Mesenchymal stem cell (in vitro differentiated cells and primary cell): ENCODE measurements at regions not wholly inside any gene's neighbourhood (a gene's known extent, or its start where the extent isn't known, plus 50 kb on each side); places are given as distances from the start of the nearest gene placed in this dataset.
A peak's percentile ranks its signal among the peaks of the same experiment; 100 is the strongest.

Experiments
- DNase-seq: peaks from one replicate; pipeline ENCODE4 v3.0.0-alpha.2; 2013
- H2AFZ ChIP-seq: one replicate; pipeline ENCODE4 v1.6.1; 2013; ENCODE audit warnings: low read depth, mild to moderate bottlenecking, control low read depth, inconsistent platforms, low read length, moderate library complexity
- H2AK5ac ChIP-seq: 2 replicates; pipeline ENCODE4 v1.6.1; 2013; ENCODE audit warnings: low read length, moderate library complexity, mild to moderate bottlenecking, inconsistent platforms; ENCODE audit not compliant: severe bottlenecking
- H2BK120ac ChIP-seq: one replicate; pipeline ENCODE4 v1.6.1; 2013; ENCODE audit warnings: low read depth, mild to moderate bottlenecking, inconsistent platforms, low read length, moderate library complexity
- H2BK12ac ChIP-seq, 2 experiments: one replicate each; pipeline ENCODE4 v1.6.1; 2013; ENCODE audit warnings: inconsistent platforms in 2 of 2, low read length in 2 of 2, mild to moderate bottlenecking in 2 of 2, moderate library complexity in 2 of 2, control low read depth in 1 of 2
- H2BK15ac ChIP-seq: one replicate; pipeline ENCODE4 v1.6.1; 2013; ENCODE audit warnings: mild to moderate bottlenecking, low read depth, inconsistent platforms; ENCODE audit not compliant: poor library complexity, severe bottlenecking
- H2BK5ac ChIP-seq: 2 replicates; pipeline ENCODE4 v1.6.1; 2013; ENCODE audit warnings: low read depth, mild to moderate bottlenecking, low read length, control low read depth, inconsistent platforms; ENCODE audit not compliant: poor library complexity, severe bottlenecking
- H3K14ac ChIP-seq, 2 experiments: one replicate each; pipeline ENCODE4 v1.6.1; 2013; ENCODE audit warnings: inconsistent platforms in 2 of 2, low read length in 2 of 2, control low read depth in 1 of 2, mild to moderate bottlenecking in 1 of 2, moderate library complexity in 1 of 2
- H3K18ac ChIP-seq, 2 experiments: one replicate each; pipeline ENCODE4 v1.6.1; 2013; ENCODE audit warnings: inconsistent platforms in 2 of 2, low read length in 2 of 2, control low read depth in 1 of 2, low read depth in 1 of 2, mild to moderate bottlenecking in 1 of 2
- H3K23ac ChIP-seq, 2 experiments: one replicate each; pipeline ENCODE4 v1.6.1; 2013; ENCODE audit warnings: inconsistent platforms in 2 of 2, low read length in 2 of 2, mild to moderate bottlenecking in 2 of 2, moderate library complexity in 2 of 2, control low read depth in 1 of 2
- H3K27ac ChIP-seq: 2 replicates; pipeline ENCODE4 v1.5.1; 2013; ENCODE audit warnings: mild to moderate bottlenecking, moderate library complexity, low read length, control low read depth, inconsistent platforms; ENCODE audit not compliant: poor library complexity, severe bottlenecking
- H3K27me3 ChIP-seq, 2 experiments: 2 replicates each; pipeline versions ENCODE4 v1.6.1 to v1.7.0; 2013; ENCODE audit warnings: low read length in 2 of 2, mild to moderate bottlenecking in 2 of 2, moderate library complexity in 2 of 2, control low read depth in 1 of 2, inconsistent platforms in 1 of 2; ENCODE audit not compliant: control insufficient read depth in 1 of 2, insufficient read depth in 1 of 2
- H3K36me3 ChIP-seq, 2 experiments: 2 replicates each; pipeline versions ENCODE4 v1.6.1 to v1.7.0; 2013; ENCODE audit warnings: low read length in 2 of 2, control low read depth in 1 of 2, inconsistent platforms in 1 of 2, low read depth in 1 of 2, mild to moderate bottlenecking in 1 of 2; ENCODE audit not compliant: insufficient read depth in 2 of 2, control insufficient read depth in 1 of 2
- H3K4ac ChIP-seq, 2 experiments: one replicate each; pipeline ENCODE4 v1.6.1; 2013; ENCODE audit warnings: inconsistent platforms in 2 of 2, low read length in 2 of 2, mild to moderate bottlenecking in 2 of 2, moderate library complexity in 2 of 2, control low read depth in 1 of 2, low read depth in 1 of 2
- H3K4me1 ChIP-seq: 2 replicates; pipeline ENCODE4 v1.6.1; 2013; ENCODE audit warnings: low read depth, low read length, control low read depth; ENCODE audit not compliant: control insufficient read depth, insufficient read depth
- H3K4me2 ChIP-seq: 2 replicates; pipeline ENCODE4 v1.6.1; 2013; ENCODE audit warnings: low read length, mild to moderate bottlenecking, inconsistent platforms; ENCODE audit not compliant: poor library complexity, severe bottlenecking
- H3K4me3 ChIP-seq, 2 experiments: 2 replicates each; pipeline versions ENCODE4 v1.5.1 to v1.7.0; 2013; ENCODE audit warnings: low read length in 2 of 2, mild to moderate bottlenecking in 2 of 2, control low read depth in 1 of 2, low read depth in 1 of 2; ENCODE audit not compliant: insufficient read depth in 1 of 2
- H3K79me1 ChIP-seq: replicated peaks from 2 replicates; pipeline ENCODE4 v1.6.1; 2013; ENCODE audit warnings: mild to moderate bottlenecking, control low read depth, low read length, inconsistent platforms; ENCODE audit not compliant: poor library complexity, severe bottlenecking
- H3K9ac ChIP-seq: 2 replicates; pipeline ENCODE4 v1.7.0; 2013; ENCODE audit warnings: mild to moderate bottlenecking, low read length, moderate library complexity
- H3K9me3 ChIP-seq: 2 replicates; pipeline ENCODE4 v1.7.0; 2013; ENCODE audit warnings: mild to moderate bottlenecking, low read length; ENCODE audit not compliant: control insufficient read depth
- H4K8ac ChIP-seq: one replicate; pipeline ENCODE4 v1.6.1; 2013; ENCODE audit warnings: inconsistent platforms, mild to moderate bottlenecking, low read length, moderate library complexity
- H4K91ac ChIP-seq: one replicate; pipeline ENCODE4 v1.6.1; 2013; ENCODE audit warnings: mild to moderate bottlenecking, low read length, inconsistent platforms
- WGBS: methylation state at CpG from one replicate; pipeline ENCODE4 v1.1.7; 2013; ENCODE audit warnings: mixed read lengths; 5-methylcytosine and 5-hydroxymethylcytosine counted together

- H3K4me1 ChIP-seq = peaks cover 3% of the 10 kb centered on the region
- H2AK5ac ChIP-seq = no peak overlapping the region
- no peak overlapping the region for H4K8ac ChIP-seq
- no peak overlapping the region for H3K4me2 ChIP-seq
- H3K14ac ChIP-seq = no peak overlapping the region
- H3K27ac ChIP-seq = no peak overlapping the region
- H2BK5ac ChIP-seq = no peak overlapping the region
- no peaks in the 10 kb centered on the region for H3K9me3 ChIP-seq
- no peak overlapping the region for H3K4ac ChIP-seq
- no peak overlapping the region for H4K91ac ChIP-seq
- DNase-seq = peak; percentile 30
- peaks cover 6% of the 10 kb centered on the region for H3K79me1 ChIP-seq
- H3K36me3 ChIP-seq = no peaks in the 10 kb centered on the region
- no peak overlapping the region for H2BK12ac ChIP-seq
- no peak overlapping the region for H3K9ac ChIP-seq
- no peak overlapping the region for H3K23ac ChIP-seq
- H3K27me3 ChIP-seq = peaks cover 0 to 7% of the 10 kb centered on the region in 2 experiments
- no peak overlapping the region for H2BK15ac ChIP-seq
- H2AFZ ChIP-seq = no peak overlapping the region
- H3K18ac ChIP-seq = no peak overlapping the region
- H2BK120ac ChIP-seq = no peak overlapping the region
- H3K4me3 ChIP-seq = no peak overlapping the region
Observed at GRCh38 chr10:28250782-28251181, 52.1 kb downstream of the MPP7 start.

- H3K9ac ChIP-seq = no peak overlapping the region
- DNase-seq = no peak
- no peak overlapping the region for H2BK15ac ChIP-seq
- H2BK5ac ChIP-seq = no peak overlapping the region
- H2AK5ac ChIP-seq = no peak overlapping the region
- peaks cover 3% of the 10 kb centered on the region for H3K4me1 ChIP-seq
- H3K36me3 ChIP-seq = no peaks in the 10 kb centered on the region
- H3K27me3 ChIP-seq = peaks cover 0 to 7% of the 10 kb centered on the region in 2 experiments
- no peak overlapping the region for H3K4me2 ChIP-seq
- no peak overlapping the region for H4K8ac ChIP-seq
- peaks cover 6% of the 10 kb centered on the region for H3K79me1 ChIP-seq
- H3K18ac ChIP-seq = no peak overlapping the region
- no peak overlapping the region for H2BK12ac ChIP-seq
- no peak overlapping the region for H3K4ac ChIP-seq
- H3K14ac ChIP-seq = no peak overlapping the region
- no peak overlapping the region for H4K91ac ChIP-seq
- WGBS = 64% methylated on average over 4 of the region's 4 CpGs
- no peak overlapping the region for H3K23ac ChIP-seq
- no peak overlapping the region for H2AFZ ChIP-seq
- H3K27ac ChIP-seq = no peak overlapping the region
- H3K9me3 ChIP-seq = no peaks in the 10 kb centered on the region
- H2BK120ac ChIP-seq = no peak overlapping the region
- H3K4me3 ChIP-seq = no peak overlapping the region
Observed at GRCh38 chr10:28250358-28250757, 52.5 kb downstream of the MPP7 start.

- Histone ChIP-seq H3K18ac (no peak overlapping the region), H3K9me3 (no peaks in the 10 kb centered on the region), H2BK15ac (no peak overlapping the region), H3K4ac (no peak overlapping the region), H2BK120ac (no peak overlapping the region), H3K4me2 (no peak overlapping the region), H3K9ac (no peak overlapping the region), H4K8ac (no peak overlapping the region), H3K36me3 (no peaks in the 10 kb centered on the region), H4K91ac (no peak overlapping the region), H3K27ac (no peak overlapping the region), H3K4me3 (no peak overlapping the region), H3K14ac (no peak overlapping the region), H2BK5ac (no peak overlapping the region), H3K79me1 (peaks cover 6% of the 10 kb centered on the region), H2BK12ac (no peak overlapping the region), H3K27me3 (peaks cover 0 to 13% of the 10 kb centered on the region in 2 experiments), H2AK5ac (no peak overlapping the region), H3K23ac (no peak overlapping the region), H2AFZ (no peak overlapping the region), H3K4me1 (peaks cover 3% of the 10 kb centered on the region)
- no peak for DNase-seq
- WGBS = 78% methylated on average over 5 of the region's 6 CpGs
Observed at GRCh38 chr10:28249512-28249911, 53.4 kb downstream of the MPP7 start.

- Histone ChIP-seq H2BK12ac (no peak overlapping the region), H3K36me3 (no peaks in the 10 kb centered on the region), H4K91ac (no peak overlapping the region), H3K4me3 (no peak overlapping the region), H3K9ac (no peak overlapping the region), H3K4ac (no peak overlapping the region), H3K4me1 (peaks cover 3% of the 10 kb centered on the region), H2BK15ac (no peak overlapping the region), H3K27ac (no peak overlapping the region), H2BK5ac (no peak overlapping the region), H3K4me2 (no peak overlapping the region), H3K14ac (no peak overlapping the region), H3K9me3 (no peaks in the 10 kb centered on the region), H2AFZ (no peak overlapping the region), H3K23ac (no peak overlapping the region), H4K8ac (no peak overlapping the region), H3K18ac (no peak overlapping the region), H3K27me3 (peaks cover 0 to 17% of the 10 kb centered on the region in 2 experiments), H2BK120ac (no peak overlapping the region), H3K79me1 (peaks cover 6% of the 10 kb centered on the region), H2AK5ac (no peak overlapping the region)
- DNase-seq = peak; percentile 6
- WGBS = 54% methylated on average over 8 of the region's 8 CpGs
Observed at GRCh38 chr10:28248092-28248491, 54.8 kb downstream of the MPP7 start.
